H1 (cell line): ENCODE measurements at regions not wholly inside any gene's neighbourhood (a gene's known extent, or its start where the extent isn't known, plus 50 kb on each side); places are given as distances from the start of the nearest gene placed in this dataset.
A peak's percentile ranks its signal among the peaks of the same experiment; 100 is the strongest.

Experiments
- CTCF ChIA-PET: fragments of 300-600 bp; sonication (Branson Sonifier 250); formaldehyde crosslinking; loops from one replicate; lab custom pipeline; 2021; ENCODE audit not compliant: partially characterized antibody; lab: Charles Lee
- POLR2A ChIA-PET: fragments of 300-600 bp; sonication (Branson Sonifier 250); formaldehyde crosslinking; loops from one replicate; lab custom pipeline; 2021; ENCODE audit warnings: inconsistent platforms; ENCODE audit not compliant: partially characterized antibody; lab: Charles Lee
- DNase-seq, 2 experiments: peaks; one replicate each; pipeline versions ENCODE4 v3.0.0 to v3.0.0-alpha.2; 2010 to 2022; ENCODE audit warnings: low spot score in 2 of 2, low read depth in 1 of 2, mixed read lengths in 1 of 2
- FAIRE-seq: peaks from 2 replicates; lab custom pipeline; 2011; peaks lifted over from hg19 to GRCh38; lab: Jason Lieb, UNC
- H2AFZ ChIP-seq: 2 replicates; pipeline ENCODE4 v1.8.1; 2012; ENCODE audit warnings: low read length, inconsistent platforms
- H2AK5ac ChIP-seq: 2 replicates; pipeline ENCODE4 v1.6.1; 2013; ENCODE audit warnings: low read depth, low read length
- H2BK120ac ChIP-seq: replicated peaks from 2 replicates; pipeline ENCODE3; 2013; ENCODE audit warnings: low read depth, low read length, inconsistent platforms
- H2BK12ac ChIP-seq: 2 replicates; pipeline ENCODE4 v1.6.1; 2013; ENCODE audit warnings: low read depth, low read length
- H2BK15ac ChIP-seq: 2 replicates; pipeline ENCODE4 v1.6.1; 2013; ENCODE audit warnings: low read length
- H2BK20ac ChIP-seq: 2 replicates; pipeline ENCODE4 v1.6.1; 2013; ENCODE audit warnings: low read length
- H2BK5ac ChIP-seq: 2 replicates; pipeline ENCODE4 v1.6.1; 2013; ENCODE audit warnings: low read depth, low read length
- H3K14ac ChIP-seq: 2 replicates; pipeline ENCODE4 v1.6.1; 2013; ENCODE audit warnings: inconsistent platforms; ENCODE audit not compliant: insufficient read length
- H3K18ac ChIP-seq: 2 replicates; pipeline ENCODE4 v1.6.1; 2013; ENCODE audit warnings: low read length; ENCODE audit errors: extremely low read depth
- H3K23ac ChIP-seq: 2 replicates; pipeline ENCODE4 v1.6.1; 2013; ENCODE audit warnings: inconsistent platforms; ENCODE audit not compliant: insufficient read length
- H3K23me2 ChIP-seq: 2 replicates; pipeline ENCODE4 v1.6.1; 2013; ENCODE audit warnings: low read depth, low read length
- H3K27ac ChIP-seq: 2 replicates; pipeline ENCODE4 v1.6.1; 2011; ENCODE audit warnings: low read depth, low read length, inconsistent platforms
- H3K27me3 ChIP-seq, 4 experiments: replicated peaks in 1 of 4; 1 replicate in 1 of 4; 2 replicates in 3 of 4; pipeline versions ENCODE4 v1.6.1 to v1.8.1; 2011 to 2013; ENCODE audit warnings: low read length in 3 of 4, mild to moderate bottlenecking in 3 of 4, inconsistent platforms in 2 of 4, mixed read lengths in 2 of 4, moderate library complexity in 1 of 4; ENCODE audit not compliant: control insufficient read depth in 3 of 4, insufficient read depth in 3 of 4; ENCODE audit errors: extremely low read depth in 1 of 4
- H3K36me3 ChIP-seq, 4 experiments: 2 replicates each; pipeline versions ENCODE4 v1.6.1 to v1.8.1; 2011 to 2013; ENCODE audit warnings: mild to moderate bottlenecking in 4 of 4, low read length in 3 of 4, moderate library complexity in 2 of 4, control low read depth in 1 of 4, inconsistent platforms in 1 of 4; ENCODE audit not compliant: insufficient read depth in 4 of 4, control insufficient read depth in 2 of 4
- H3K4ac ChIP-seq: replicated peaks from 2 replicates; pipeline ENCODE3; 2013; ENCODE audit warnings: low read length, low read depth, mixed read lengths, inconsistent platforms; ENCODE audit not compliant: insufficient read length
- H3K4me1 ChIP-seq, 4 experiments: replicated peaks in 1 of 4; 1 replicate in 1 of 4; 2 replicates in 3 of 4; pipeline versions ENCODE4 v1.6.1 to v1.8.1; 2011 to 2013; ENCODE audit warnings: low read length in 3 of 4, inconsistent platforms in 2 of 4, mixed read lengths in 1 of 4; ENCODE audit not compliant: insufficient read depth in 4 of 4, control insufficient read depth in 3 of 4
- H3K4me2 ChIP-seq, 2 experiments: 2 replicates each; pipeline versions ENCODE4 v1.6.1 to v1.8.1; 2011 to 2013; ENCODE audit warnings: low read depth in 2 of 2, low read length in 2 of 2, control low read depth in 1 of 2, inconsistent platforms in 1 of 2, mild to moderate bottlenecking in 1 of 2; ENCODE audit not compliant: insufficient read depth in 1 of 2
- H3K4me3 ChIP-seq, 4 experiments: fragments of 200-600, 300-600 bp in 1 of 4; sonication (generic), shearing (Covaris generic), sonication (Bioruptor Twin) in 1 of 4; 2 replicates each; pipeline versions ENCODE4 v1.5.1 to v1.8.1; 2011 to 2016; ENCODE audit warnings: low read length in 4 of 4, low read depth in 3 of 4, control low read depth in 2 of 4, inconsistent platforms in 2 of 4, mild to moderate bottlenecking in 2 of 4, mixed read lengths in 1 of 4, moderate library complexity in 1 of 4; ENCODE audit not compliant: insufficient read depth in 2 of 4; ENCODE audit errors: extremely low read depth in 1 of 4
- H3K56ac ChIP-seq: replicated peaks from 2 replicates; pipeline ENCODE3; 2013; ENCODE audit warnings: low read depth, mild to moderate bottlenecking, mixed read lengths, low read length, inconsistent platforms; ENCODE audit not compliant: insufficient read length
- H3K79me1 ChIP-seq: 2 replicates; pipeline ENCODE4 v1.6.1; 2013; ENCODE audit warnings: low read depth, low read length, control low read depth
- H3K79me2 ChIP-seq, 2 experiments: 2 replicates each; pipeline versions ENCODE4 v1.6.1 to v1.8.1; 2012 to 2013; ENCODE audit warnings: low read length in 2 of 2, mild to moderate bottlenecking in 2 of 2, inconsistent platforms in 1 of 2; ENCODE audit not compliant: insufficient read depth in 2 of 2, control insufficient read depth in 1 of 2
- H3K9ac ChIP-seq, 4 experiments: replicated peaks in 1 of 4; 1 replicate in 1 of 4; 2 replicates in 3 of 4; pipeline versions ENCODE4 v1.6.1 to v1.8.1; 2011 to 2013; ENCODE audit warnings: low read depth in 3 of 4, low read length in 3 of 4, control low read depth in 2 of 4, mild to moderate bottlenecking in 2 of 4, moderate library complexity in 2 of 4, inconsistent platforms in 1 of 4; ENCODE audit errors: extremely low read depth in 1 of 4
- H3K9me3 ChIP-seq, 2 experiments: 2 replicates each; pipeline versions ENCODE4 v1.6.1 to v1.8.1; 2012 to 2013; ENCODE audit warnings: mild to moderate bottlenecking in 2 of 2, moderate library complexity in 2 of 2, control low read depth in 1 of 2, inconsistent platforms in 1 of 2, low read depth in 1 of 2, low read length in 1 of 2, mixed read lengths in 1 of 2; ENCODE audit not compliant: insufficient read depth in 2 of 2
- H4K20me1 ChIP-seq, 2 experiments: replicated peaks in 1 of 2; 2 replicates each; pipeline versions ENCODE3 to v1.8.1; 2011 to 2013; ENCODE audit warnings: inconsistent platforms in 2 of 2, low read length in 2 of 2, mild to moderate bottlenecking in 1 of 2; ENCODE audit not compliant: insufficient read depth in 2 of 2, control insufficient read depth in 1 of 2
- H4K5ac ChIP-seq: 2 replicates; pipeline ENCODE4 v1.6.1; 2013; ENCODE audit warnings: low read length, low read depth, mixed read lengths, inconsistent platforms; ENCODE audit not compliant: insufficient read length
- H4K8ac ChIP-seq: 2 replicates; pipeline ENCODE4 v1.8.0; 2013; ENCODE audit warnings: mild to moderate bottlenecking, moderate library complexity, low read length, inconsistent platforms; ENCODE audit not compliant: insufficient read depth; ENCODE audit errors: extremely low read depth
- H4K91ac ChIP-seq: replicated peaks from 2 replicates; pipeline ENCODE3; 2013; ENCODE audit warnings: low read length, mixed read lengths, inconsistent platforms; ENCODE audit not compliant: insufficient read length
- EP300 ChIP-seq, 2 experiments: IDR thresholded peaks; 1 replicate in 1 of 2; 2 replicates in 1 of 2; pipeline ENCODE4 v1.6.1; 2011 to 2012; ENCODE audit warnings: low read depth in 2 of 2, low read length in 2 of 2, mild to moderate bottlenecking in 2 of 2, borderline replicate concordance in 1 of 2, inconsistent platforms in 1 of 2, moderate library complexity in 1 of 2
- RAD21 ChIP-seq, 2 experiments: IDR thresholded peaks in 1 of 2; conservative IDR thresholded peaks in 1 of 2; 2 replicates each; pipeline ENCODE4 v1.6.1; 2011; ENCODE audit warnings: low read depth in 2 of 2, low read length in 2 of 2, improper control_type of control experiment in 1 of 2, inconsistent platforms in 1 of 2, mild to moderate bottlenecking in 1 of 2, moderate library complexity in 1 of 2
- WGBS, 2 experiments: shearing (Covaris generic) in 1 of 2; methylation state at CpG; one replicate each; pipeline versions ENCODE4 v1.1.6 to v1.1.7; 2013 to 2015; ENCODE audit warnings: low lambda C conversion rate in 2 of 2, mixed read lengths in 2 of 2, inconsistent platforms in 1 of 2, low coverage in 1 of 2, missing lambda C conversion rate in 1 of 2; ENCODE audit not compliant: insufficient replicate concordance in 2 of 2, insufficient coverage in 1 of 2, insufficient read length in 1 of 2; ENCODE audit errors: extremely low coverage in 1 of 2, missing lambda C conversion rate in 1 of 2; 5-methylcytosine and 5-hydroxymethylcytosine counted together
- TF ChIP-seq, protein P1 (sequence below), 3 experiments: IDR thresholded peaks; 1 replicate in 2 of 3; 2 replicates in 1 of 3; pipeline versions ENCODE4 v1.5.1 to v1.6.1; 2011; ENCODE audit warnings: low read length in 3 of 3, mild to moderate bottlenecking in 3 of 3, inconsistent platforms in 2 of 3, low read depth in 1 of 3, moderate library complexity in 1 of 3; ENCODE audit not compliant: insufficient read depth in 1 of 3; ENCODE audit errors: control extremely low read depth in 1 of 3

DNA sequence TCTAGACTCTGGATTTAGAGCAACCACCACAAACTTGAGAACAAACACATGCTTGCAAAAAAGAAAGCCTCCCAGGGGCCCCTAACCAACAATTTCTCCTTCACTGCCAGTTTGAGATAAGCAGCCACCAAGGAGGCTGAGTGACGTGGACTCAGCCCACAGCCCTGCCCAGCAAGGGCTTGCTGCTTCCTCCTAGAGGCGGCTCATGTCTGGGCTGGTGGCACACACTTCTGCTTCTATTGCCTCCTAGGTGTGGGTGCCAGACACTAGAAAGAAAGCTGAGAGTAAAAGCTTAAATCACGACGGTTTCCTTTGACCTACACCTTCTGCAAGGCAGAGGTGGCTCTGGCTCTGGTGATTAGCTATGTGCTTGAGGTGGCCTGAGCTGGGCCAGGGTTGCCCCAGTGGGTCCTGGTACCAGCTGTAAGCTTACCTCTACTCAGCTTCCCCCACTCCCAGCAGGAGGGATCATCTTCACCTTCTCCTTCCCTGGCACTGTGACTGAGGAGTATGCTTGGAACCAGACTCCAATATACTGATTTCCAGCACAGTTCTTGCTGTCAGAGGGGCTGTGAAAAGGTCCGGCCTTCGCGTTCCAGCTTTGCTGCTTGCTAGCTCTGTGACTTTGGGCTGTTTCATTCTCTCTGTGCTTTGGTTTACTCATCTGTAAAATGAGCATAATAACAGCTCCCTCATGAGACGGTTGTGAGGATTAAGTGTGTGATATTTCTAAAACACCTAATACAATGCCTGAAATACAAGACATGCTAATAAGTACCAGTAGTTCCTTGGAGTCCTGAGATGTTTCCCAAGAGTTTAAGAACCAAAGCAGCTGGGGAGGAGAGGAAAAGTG lies 89.7 kb upstream of the PARP11 start:
- H3K4me3 ChIP-seq: no peak overlapping the region
- TF ChIP-seq, protein P1, sequence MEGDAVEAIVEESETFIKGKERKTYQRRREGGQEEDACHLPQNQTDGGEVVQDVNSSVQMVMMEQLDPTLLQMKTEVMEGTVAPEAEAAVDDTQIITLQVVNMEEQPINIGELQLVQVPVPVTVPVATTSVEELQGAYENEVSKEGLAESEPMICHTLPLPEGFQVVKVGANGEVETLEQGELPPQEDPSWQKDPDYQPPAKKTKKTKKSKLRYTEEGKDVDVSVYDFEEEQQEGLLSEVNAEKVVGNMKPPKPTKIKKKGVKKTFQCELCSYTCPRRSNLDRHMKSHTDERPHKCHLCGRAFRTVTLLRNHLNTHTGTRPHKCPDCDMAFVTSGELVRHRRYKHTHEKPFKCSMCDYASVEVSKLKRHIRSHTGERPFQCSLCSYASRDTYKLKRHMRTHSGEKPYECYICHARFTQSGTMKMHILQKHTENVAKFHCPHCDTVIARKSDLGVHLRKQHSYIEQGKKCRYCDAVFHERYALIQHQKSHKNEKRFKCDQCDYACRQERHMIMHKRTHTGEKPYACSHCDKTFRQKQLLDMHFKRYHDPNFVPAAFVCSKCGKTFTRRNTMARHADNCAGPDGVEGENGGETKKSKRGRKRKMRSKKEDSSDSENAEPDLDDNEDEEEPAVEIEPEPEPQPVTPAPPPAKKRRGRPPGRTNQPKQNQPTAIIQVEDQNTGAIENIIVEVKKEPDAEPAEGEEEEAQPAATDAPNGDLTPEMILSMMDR (IDR thresholded peaks at IDR 0.05; ENCODE audit: control extremely low read depth in 1 of 3, insufficient read depth in 1 of 3, low read depth in 1 of 3, low read length in 3 of 3): peak in 1 of 3 experiments; percentile 19; a peak in 1 of 4 replicates
- TF ChIP-seq EP300 (IDR thresholded peaks at IDR 0.05; ENCODE audit: borderline replicate concordance in 1 of 2, low read depth in 2 of 2, low read length in 2 of 2): no peak
- peak in 1 of 2 experiments; percentile 25; a peak in 2 of 4 replicates for TF ChIP-seq RAD21 (IDR thresholded peaks at IDR 0.05 in 1 of 2, conservative IDR thresholded peaks at IDR 0.05 in 1 of 2; ENCODE audit: low read depth in 2 of 2, low read length in 2 of 2)
- CTCF ChIA-PET: interaction anchor here (0.8 to 6.2 kb wide), 32 partner anchors 9 to 314 kb away, joined by 3 to 59 read pairs (median 4); no protein-coding TSS in a partner anchor

More for the DNA sequence above, 89.7 kb upstream of the PARP11 start:
- Histone ChIP-seq H2BK120ac (no peak overlapping the region), H3K79me2 (no peaks in the 10 kb centered on the region), H3K36me3 (no peaks in the 10 kb centered on the region), H2AK5ac (no peak overlapping the region), H2BK15ac (0 out of 2 replicates have a peak overlapping the region, but pooled peaks have one; percentile 23), H3K18ac (no peak overlapping the region), H2BK20ac (no peak overlapping the region), H3K56ac (no peak overlapping the region), H3K23me2 (no peaks in the 10 kb centered on the region), H3K4me2 (no peak overlapping the region), H4K20me1 (no peaks in the 10 kb centered on the region), H3K4me1 (peaks cover 0 to 2% (median 0%) of the 10 kb centered on the region in 4 experiments; a peak in 2 of 7 replicates), H2BK5ac (no peak overlapping the region), H3K27me3 (no peaks in the 10 kb centered on the region), H3K23ac (no peak overlapping the region), H2AFZ (0 out of 2 replicates have a peak overlapping the region, but pooled peaks have one; percentile 34), H3K79me1 (no peaks in the 10 kb centered on the region), H4K91ac (no peak overlapping the region), H2BK12ac (peak overlapping the region; percentile 71; the same call in 1 of the 2 replicates), H3K9ac (no peak overlapping the region), H3K9me3 (no peaks in the 10 kb centered on the region), H4K8ac (no peak overlapping the region), H3K14ac (no peak overlapping the region), H3K27ac (no peak overlapping the region), H4K5ac (no peak overlapping the region), H3K4ac (no peak overlapping the region)
- POLR2A ChIA-PET: interaction anchor here (1.2 to 1.3 kb wide), 2 partner anchors 12 to 307 kb away, joined by 3 to 4 read pairs; no protein-coding TSS in a partner anchor
- WGBS, 2 experiments: 88% methylated on average over 8 of the region's 8 CpGs; no CpG with 5 or more reads in 1 of the 2 experiments
- FAIRE-seq: no peak
- DNase-seq: no peak
